G401 (cell line): ENCODE measurements at regions not wholly inside any gene's neighbourhood (a gene's known extent, or its start where the extent isn't known, plus 50 kb on each side); places are given as distances from the start of the nearest gene placed in this dataset.

Experiments
- DNase-seq: peaks from one replicate; pipeline ENCODE4 v3.0.0-alpha.2; 2015; ENCODE audit warnings: low spot score
- in situ Hi-C: cut with HindIII; loops from 2 replicates; pipeline ENCODE4 v1.10.0; 2016; ENCODE audit warnings: low sequenced_read_pairs, mixed read lengths

DNA sequence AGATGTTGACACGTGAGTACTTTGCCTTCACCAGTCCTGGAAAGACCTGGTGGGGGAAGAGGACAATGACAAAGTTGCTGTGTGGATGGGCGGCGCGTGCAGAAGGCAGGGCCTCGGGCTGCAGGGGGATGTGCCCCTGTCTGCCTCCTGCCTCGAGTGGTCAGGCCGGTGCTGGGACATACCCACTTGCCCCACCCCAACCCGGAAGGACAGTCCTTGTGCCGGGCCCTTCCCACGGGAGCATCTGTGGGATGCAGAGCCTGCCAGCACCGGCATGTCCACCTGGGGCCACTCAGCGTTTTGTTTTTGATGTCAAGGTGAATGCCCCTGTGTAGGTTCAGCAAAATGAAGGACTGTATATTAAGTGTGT is 60.5 kb upstream of the BHLHE23 start:
- DNase-seq, result no peak
- in situ Hi-C loops, result no loop called here

- in situ Hi-C loops, result no loop called here
- DNase-seq, result peak; percentile 69
Measured at GRCh38 chr20:63066506-63067265, 59.9 kb upstream of the BHLHE23 start.

DNA sequence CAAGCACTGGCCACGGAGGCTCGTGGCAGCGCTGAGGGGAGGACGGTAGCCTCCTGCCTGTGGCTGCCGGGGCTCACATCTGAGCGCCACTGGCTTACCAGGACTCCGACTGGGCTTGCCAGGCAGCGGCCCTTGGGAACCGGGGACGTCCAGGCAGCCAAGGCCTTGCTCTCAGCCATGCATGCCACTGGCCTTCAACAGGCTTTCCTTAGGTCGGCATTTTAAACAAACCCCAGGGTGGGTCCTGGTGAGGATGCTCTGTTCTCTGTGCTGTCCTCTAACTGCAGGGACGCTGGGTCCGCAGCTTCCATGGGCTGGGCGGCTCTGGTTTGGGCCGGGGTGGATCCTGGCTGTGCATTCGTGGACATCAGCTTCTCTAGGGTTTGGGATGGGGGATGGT is 59.1 kb upstream of the BHLHE23 start:
- in situ Hi-C loops, result no loop called here
- no peak for DNase-seq

DNA sequence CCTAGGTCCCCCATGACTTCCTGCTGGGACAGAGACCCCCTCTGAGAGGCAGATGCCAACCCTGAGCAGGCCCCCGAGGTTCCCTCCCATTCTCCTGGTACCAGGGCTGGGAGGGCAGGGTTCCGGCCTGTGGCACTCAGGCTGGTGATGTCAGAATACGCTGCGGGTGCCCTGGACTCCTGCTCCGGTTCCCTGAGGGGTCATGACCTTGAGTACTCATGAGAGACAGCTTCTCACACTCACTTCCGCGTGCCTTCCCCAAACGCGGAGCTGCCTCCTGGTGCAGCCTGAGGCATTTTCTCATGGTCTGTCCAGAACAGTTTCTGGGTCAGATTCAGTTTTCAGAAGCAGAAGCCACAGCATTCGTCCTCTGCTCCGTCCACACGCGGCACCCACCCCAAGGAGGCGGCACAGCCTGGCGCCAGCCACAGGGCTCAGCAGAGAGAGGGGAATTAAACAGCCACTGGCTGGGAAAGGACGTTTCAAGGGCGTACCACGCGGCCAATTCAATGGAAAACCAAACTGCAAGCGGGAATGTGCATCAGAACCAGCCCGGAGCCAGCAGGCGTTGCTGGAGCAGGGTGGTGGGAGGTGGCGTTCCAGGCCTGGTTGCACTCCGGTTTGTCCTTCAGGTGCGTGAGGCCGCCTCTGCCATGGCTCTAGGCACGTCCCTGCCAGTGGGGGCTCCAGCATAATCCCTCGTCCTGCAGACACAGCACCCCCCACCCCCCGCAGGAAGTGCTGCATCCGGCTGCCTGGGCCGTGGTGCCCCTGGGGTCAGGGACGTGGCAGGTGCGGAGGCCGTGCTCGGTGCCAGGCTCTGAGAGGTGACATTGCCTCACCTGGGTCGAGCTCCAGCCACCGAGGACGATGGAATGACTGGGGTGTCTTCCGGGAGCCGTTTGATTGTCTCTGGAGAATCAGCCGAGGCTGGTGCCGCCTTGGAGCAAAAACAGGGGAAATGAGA is 58.3 kb upstream of the BHLHE23 start:
- no peak for DNase-seq
- in situ Hi-C loops, result loop anchor here (5.0 kb wide), 1 partner anchor 67 kb away; no protein-coding TSS in a partner anchor

DNA sequence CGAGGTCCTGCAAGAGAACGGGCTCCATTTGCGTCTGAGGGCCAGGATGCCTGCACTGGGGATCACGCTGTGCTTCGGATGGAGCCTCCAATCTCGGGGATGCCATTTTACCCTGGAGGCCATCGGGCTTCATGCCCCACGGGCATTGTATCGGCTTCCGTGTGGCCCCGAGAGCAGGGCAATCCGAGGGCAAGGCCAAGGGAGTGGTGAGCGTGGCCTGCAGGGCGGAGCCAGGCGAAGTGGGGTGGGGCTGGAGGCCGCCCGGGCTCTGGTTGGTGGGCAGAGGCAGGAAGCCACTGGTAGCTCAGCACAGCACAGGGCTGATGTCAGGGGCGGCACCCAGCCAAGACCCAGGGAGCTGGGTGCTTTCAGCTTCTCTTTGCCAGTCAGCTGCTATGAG is 57.5 kb upstream of the BHLHE23 start:
- in situ Hi-C loops, result loop anchor here (5.0 kb wide), 1 partner anchor 68 kb away; no protein-coding TSS in a partner anchor
- no peak for DNase-seq

GRCh38 chr20:63062188-63063140 is 55.7 kb upstream of the BHLHE23 start:
- no peak for DNase-seq
- in situ Hi-C loops, result loop anchor here (5.0 kb wide), 1 partner anchor 70 kb away; no protein-coding TSS in a partner anchor

DNA sequence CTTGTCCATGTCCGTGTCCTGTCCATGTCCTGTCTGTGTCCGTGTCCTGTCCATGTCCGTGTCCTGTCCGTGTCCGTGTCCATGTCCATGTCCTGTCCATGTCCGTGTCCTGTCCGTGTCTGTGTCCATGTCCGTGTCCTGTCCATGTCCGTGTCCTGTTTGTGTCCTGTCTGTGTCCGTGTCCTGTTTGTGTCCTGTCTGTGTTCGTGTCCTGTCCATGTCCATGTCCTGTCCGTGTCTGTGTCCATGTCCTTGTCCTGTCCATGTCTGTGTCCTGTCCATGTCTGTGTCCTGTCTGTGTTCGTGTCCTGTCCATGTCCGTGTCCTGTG is 55.0 kb upstream of the BHLHE23 start:
- no peak for DNase-seq
- in situ Hi-C loops, result loop anchor here (5.0 kb wide), 1 partner anchor 71 kb away; no protein-coding TSS in a partner anchor

DNA sequence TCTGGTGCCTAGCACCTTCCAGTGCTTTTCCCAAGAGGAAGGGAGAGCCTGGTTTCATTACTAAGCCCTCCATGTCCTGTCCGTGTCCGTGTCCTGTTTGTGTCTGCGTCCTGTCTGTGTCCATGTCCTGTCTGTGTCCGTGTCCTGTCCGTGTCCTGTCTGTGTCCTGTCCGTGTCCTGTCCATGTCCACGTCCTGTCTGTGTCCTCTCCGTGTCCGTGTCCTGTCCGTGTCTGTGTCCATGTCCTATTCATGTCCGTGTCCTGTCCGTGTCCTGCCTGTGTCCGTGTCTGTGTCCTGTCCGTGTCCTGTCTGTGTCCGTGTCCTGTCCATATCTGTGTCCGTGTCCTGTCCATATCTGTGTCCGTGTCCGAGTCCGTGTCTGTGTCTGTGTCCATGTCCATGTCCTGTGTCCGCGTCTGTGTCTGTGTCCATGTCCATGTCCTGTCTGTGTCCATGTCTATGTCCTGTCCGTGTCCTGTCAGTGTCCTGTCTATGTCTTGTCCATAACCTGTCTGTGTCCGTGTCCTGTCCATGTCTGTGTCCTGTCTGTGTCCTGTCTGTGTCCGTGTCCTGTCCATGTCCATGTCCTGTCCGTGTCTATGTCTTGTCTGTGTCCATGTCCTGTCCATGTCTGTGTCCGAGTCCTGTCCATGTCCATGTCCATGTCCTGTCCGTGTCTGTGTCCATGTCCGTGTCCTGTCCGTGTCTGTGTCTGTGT is 54.4 kb upstream of the BHLHE23 start:
- in situ Hi-C loops, result loop anchor here (5.0 kb wide), 1 partner anchor 71 kb away; no protein-coding TSS in a partner anchor
- DNase-seq, result no peak

DNA sequence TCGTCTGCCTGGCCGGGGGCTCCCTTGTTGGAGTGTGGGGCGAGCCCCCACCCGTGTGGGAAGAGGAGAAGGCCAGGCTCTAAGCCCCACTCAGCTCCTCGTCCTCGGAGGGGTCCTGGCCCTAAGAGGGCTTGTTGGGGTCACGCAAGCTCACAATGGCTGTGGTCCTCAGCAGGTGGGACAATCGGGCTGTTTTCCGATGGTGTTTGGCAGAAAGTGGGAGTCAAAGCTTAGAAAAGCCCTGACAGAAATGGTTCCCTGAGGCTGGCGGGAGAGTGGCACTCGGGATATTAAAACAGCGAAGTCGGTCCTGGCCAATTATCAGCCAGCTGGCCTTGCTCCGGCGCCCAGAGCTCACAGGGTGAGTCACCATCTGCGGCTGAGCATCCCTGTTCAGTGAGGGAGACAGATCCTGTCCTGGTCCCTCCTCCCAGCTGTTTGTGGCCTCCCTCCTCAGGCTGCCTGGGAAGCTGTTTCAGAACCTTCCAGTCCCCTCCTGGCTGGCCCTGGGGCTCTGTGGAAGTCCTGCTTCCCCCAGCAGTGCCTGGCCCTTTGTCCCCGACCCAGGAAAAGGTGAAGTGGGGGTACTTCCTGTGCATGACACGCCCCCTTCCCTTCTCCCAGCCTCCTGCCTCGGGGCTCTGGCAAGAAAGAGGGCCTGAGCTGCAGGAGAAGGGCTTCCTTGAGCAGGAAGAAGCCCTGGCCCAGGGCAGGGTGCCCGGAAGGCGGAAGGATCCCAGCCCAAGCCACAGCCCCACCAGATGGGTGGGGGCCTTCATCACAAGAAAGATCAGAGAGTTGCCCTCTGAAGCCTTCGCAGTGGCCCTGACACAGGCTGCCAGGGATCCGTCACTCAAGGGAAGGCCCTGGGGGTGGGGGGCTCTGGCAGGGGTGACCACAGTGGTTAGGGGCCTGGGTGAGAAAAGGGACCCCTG is 53.6 kb upstream of the BHLHE23 start:
- in situ Hi-C loops, result loop anchor here (5.0 kb wide), 1 partner anchor 72 kb away; no protein-coding TSS in a partner anchor
- peak; percentile 93 for DNase-seq

DNA sequence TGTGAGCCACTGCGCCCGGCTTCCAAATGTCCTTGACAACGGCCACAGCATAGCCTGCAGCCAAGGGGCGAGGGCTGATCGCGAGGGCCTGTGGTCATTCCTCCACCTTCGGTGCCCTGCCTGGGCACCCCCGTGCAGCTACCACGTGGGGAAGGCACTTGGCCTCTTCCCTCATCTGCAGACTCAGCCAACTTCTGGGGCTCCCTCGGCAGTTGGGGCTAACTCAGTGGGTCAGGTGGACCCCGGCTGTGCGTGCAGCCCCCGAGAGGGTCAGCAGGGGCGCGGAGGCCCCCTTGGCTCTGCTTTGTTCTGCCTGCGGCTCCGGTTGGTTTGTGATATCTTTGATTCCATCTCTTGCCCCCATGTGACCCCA is 52.9 kb upstream of the BHLHE23 start:
- in situ Hi-C loops, result loop anchor here (5.0 kb wide), 1 partner anchor 73 kb away; no protein-coding TSS in a partner anchor
- no peak for DNase-seq

- in situ Hi-C loops, result no loop called here
- DNase-seq, result no peak
Measured at GRCh38 chr20:63058696-63059335, 52.1 kb upstream of the BHLHE23 start.

DNA sequence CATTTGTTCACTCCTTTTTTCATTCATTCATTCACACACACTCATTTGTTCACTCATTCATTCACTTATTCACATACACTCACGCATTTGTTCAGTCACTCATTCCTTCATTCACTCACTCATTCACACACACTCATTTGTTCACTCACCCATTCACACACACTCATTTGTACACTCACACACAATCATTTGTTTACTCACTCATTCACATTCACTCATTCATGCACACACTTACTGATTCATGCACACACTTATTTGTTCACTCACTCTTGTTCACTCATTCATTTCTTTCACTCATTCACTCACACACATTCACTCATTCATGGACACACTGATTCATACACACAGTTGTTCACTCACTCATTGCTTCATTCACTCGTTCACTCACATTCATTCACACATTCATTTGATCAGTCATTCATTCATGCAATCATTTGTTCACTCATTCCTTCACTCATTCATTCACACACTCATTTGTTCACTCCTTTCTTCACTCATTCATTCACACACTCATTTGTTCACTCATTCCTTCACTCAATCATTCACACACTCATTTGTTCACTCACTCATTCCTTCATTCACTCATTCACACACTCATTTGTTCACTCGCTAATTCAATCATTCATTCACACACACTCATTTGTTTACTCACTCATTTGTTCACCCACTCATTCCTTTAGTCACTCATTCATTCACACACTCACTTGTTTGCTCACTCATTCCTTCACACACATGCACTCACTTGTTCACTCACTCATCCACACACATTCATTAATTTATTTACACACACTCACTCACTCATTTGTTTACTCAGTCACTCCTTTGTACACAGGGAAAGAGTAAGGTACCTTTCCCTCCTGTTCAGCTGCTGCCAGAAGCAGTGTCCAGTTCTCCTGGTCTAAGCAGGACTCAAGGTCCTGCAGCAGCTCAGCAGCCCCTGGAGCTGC is 50.7 kb upstream of the BHLHE23 start:
- DNase-seq, result no peak
- in situ Hi-C loops, result no loop called here

DNA sequence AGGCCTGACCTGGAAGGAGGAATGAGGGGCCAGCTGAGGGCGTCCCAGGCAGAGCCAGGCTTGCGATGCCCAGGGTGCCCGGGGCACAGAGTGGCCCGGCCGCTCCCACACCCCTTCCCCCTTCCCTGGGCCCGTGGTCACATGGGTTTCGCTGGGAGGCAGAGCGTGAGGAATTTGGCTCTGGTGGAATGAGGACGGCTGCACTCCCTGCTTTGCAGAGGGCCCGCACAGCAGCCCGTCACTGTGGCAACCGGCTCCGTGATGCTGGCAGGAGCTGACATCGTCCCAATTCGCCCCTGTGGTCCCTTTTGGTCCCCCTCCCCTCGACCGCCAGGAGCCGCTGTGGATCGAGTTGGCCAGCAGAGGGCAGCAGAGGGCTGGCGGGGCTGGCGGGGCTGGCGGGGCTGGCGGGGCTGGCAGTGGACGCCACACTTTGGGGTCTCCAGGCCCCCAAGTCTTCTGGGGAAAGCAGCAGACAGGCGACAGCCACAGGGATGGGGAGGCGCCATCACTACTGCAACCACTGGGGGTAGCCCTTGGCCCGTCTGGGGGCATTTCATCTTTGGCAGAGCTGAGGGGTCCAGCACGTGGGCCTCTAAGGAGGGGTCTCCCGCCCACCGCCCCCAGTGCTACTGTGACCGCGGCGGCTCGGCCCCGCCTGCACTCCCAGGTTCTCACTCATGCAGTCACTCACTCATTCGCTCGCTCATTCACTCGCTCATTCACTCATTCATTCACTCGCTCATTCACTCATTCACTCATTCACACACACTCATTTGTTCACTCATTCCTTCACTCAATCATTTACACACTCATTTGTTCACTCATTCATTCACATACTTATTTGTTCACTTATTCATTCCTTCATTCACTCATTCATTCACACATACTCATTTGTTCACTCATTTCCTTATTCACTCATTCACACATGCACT is 49.7 kb upstream of the BHLHE23 start:
- DNase-seq, result peak; percentile 25
- in situ Hi-C loops, result no loop called here
